Heart left ventricle (tissue), 16 donors: ENCODE measurements at regions not wholly inside any gene's neighbourhood (a gene's known extent, or its start where the extent isn't known, plus 50 kb on each side); places are given as distances from the start of the nearest gene placed in this dataset.

Source experiments
- ATAC-seq, 4 donors: fragments of 200-7000 bp; cut with Tn5 transposase; one replicate each; pipeline ENCODE4 v1.9.1; 2020 to 2022; ENCODE audit warnings: moderate library complexity in 4 of 4, mild to moderate bottlenecking in 3 of 4, moderate number of reproducible peaks in 1 of 4
- DNase-seq, 5 donors: peaks; one replicate each; pipeline ENCODE4 v3.0.0-alpha.2; 2020
- H3K27ac ChIP-seq, 12 donors: fragments of 200-600 bp; sonication (generic) in 4 of 12; one replicate each; pipeline versions ENCODE4 v1.5.0 to v1.8.0; 2016 to 2022; ENCODE audit warnings: mild to moderate bottlenecking in 2 of 12
- H3K27me3 ChIP-seq, 9 donors: fragments of 200-600 bp; sonication (generic) in 2 of 9; one replicate each; pipeline versions ENCODE4 v1.5.1 to v1.8.0; 2016 to 2022; ENCODE audit warnings: mild to moderate bottlenecking in 3 of 9
- H3K36me3 ChIP-seq, 9 donors: fragments of 200-600 bp; sonication (generic) in 2 of 9; one replicate each; pipeline versions ENCODE4 v1.5.0 to v1.8.0; 2018 to 2022; ENCODE audit warnings: mild to moderate bottlenecking in 2 of 9
- H3K4me1 ChIP-seq, 12 donors: fragments of 200-600 bp; sonication (generic) in 4 of 12; one replicate each; pipeline versions ENCODE4 v1.5.0 to v1.8.0; 2016 to 2022; ENCODE audit warnings: mild to moderate bottlenecking in 3 of 12
- H3K4me3 ChIP-seq, 12 donors: fragments of 200-600 bp; sonication (generic) in 4 of 12; one replicate each; pipeline versions ENCODE4 v1.5.0 to v1.8.0; 2017 to 2022; ENCODE audit warnings: mild to moderate bottlenecking in 9 of 12, moderate library complexity in 4 of 12
- H3K9me3 ChIP-seq, 12 donors: fragments of 200-600 bp; sonication (generic) in 4 of 12; one replicate each; pipeline versions ENCODE4 v1.5.0 to v1.8.0; 2016 to 2022; ENCODE audit warnings: mild to moderate bottlenecking in 1 of 12
- CTCF ChIP-seq, 12 donors: fragments of 200-600 bp; sonication (generic) in 4 of 12; IDR thresholded peaks; one replicate each; pipeline versions ENCODE4 v1.5.0 to v1.8.0; 2018 to 2022; ENCODE audit warnings: antibody characterized with exemption in 12 of 12, mild to moderate bottlenecking in 5 of 12
- POLR2A ChIP-seq, 2 donors: fragments of 450-650 bp; IDR thresholded peaks; one replicate each; pipeline ENCODE4 v1.6.1; 2017; ENCODE audit warnings: antibody characterized with exemption in 2 of 2, mild to moderate bottlenecking in 2 of 2, moderate library complexity in 2 of 2
- WGBS, 4 donors: extraction: QIAGEN DNeasy Blood & Tissue Kit in 2 of 4; methylation state at CpG; one replicate each; pipeline versions ENCODE4 v1.1.5 to v1.1.7; 2013 to 2018; 5-methylcytosine and 5-hydroxymethylcytosine counted together
- intact Hi-C, 10 donors: fragments of 100-400 bp; cut with DNase I; formaldehyde crosslinking; loops; one replicate each; pipeline versions ENCODE4 v1.11.1 to v1.14.2; 2022
- donor health status: ischemic (EF 13 %, LVEDD 7.1; RV severe dilation, severe dysfunction).
- donor health status: healthy with polysubstance abuse.
- donor health status: DM: no; HTN: yes; CAD: no.
- donor health status: DM: no; HTN: no; CAD: no.
- donor health status: ischemic (EF 25% LVEDD 6.9; RV normal size, moderate dysfunction).
- donor health status: ischemic (EF 25% LVEDD 5.7; RV mildly dilated, moderate dysfunction).
- donor health status: healthy.
- donor health status: DM: yes; HTN: yes; CAD: no.
- donor health status: ischemic (EF 35%, LVEDD 5.7; RV mildly dilated, moderate dysfunction).
- donor health status: nonischemic (EF 11% LVEDD 7.7; RV severe dilation, severe dysfunction).
- donor health status: DM: yes; HTN: yes; CAD: no.
- donor health status: PGD.
- donor health status: ischemic (EF 29% LVEDD 5.4; RV normal size, mild dysfunction).
- donor health status: nonischemic (EF 23%, LVEDD 6.1; RV moderate dilation, normal function).

GRCh38 chr18:66729442-66730239 is 125.8 kb upstream of the CDH19 start:
- ATAC-seq = peak; percentile 66 to 89 (median 86)
- no peak overlapping the region for H3K4me3 ChIP-seq
- TF ChIP-seq POLR2A (IDR thresholded peaks at IDR 0.05) = no peak
- TF ChIP-seq CTCF (IDR thresholded peaks at IDR 0.05) = no peak
- intact Hi-C loops = loop anchor here in 4 of 10 donors (10.0 kb wide), 2 partner anchors 45 to 125 kb away; partner anchors contain the start of gene CDH19 (in 3 of the 4)
- H3K36me3 ChIP-seq = no peaks in the 10 kb centered on the region
- WGBS, 4 donors = 53 to 64% (median 58%) methylated on average over 2 of the region's 2 CpGs
- peaks cover 0 to 3% (median 0%) of the 10 kb centered on the region in 12 donors for H3K9me3 ChIP-seq
- H3K27ac ChIP-seq = peak overlapping the region; percentile 3 to 79 (median 60)
- no peak for DNase-seq
- H3K4me1 ChIP-seq = peaks cover 0 to 11% (median 0%) of the 10 kb centered on the region in 12 donors
- H3K27me3 ChIP-seq = no peaks in the 10 kb centered on the region

- DNase-seq (peak in 2 of 5 donors; percentile 36 to 39), ATAC-seq (peak in 3 of 4 donors; percentile 4 to 40 (median 36))
- H3K4me3 ChIP-seq = no peak overlapping the region
- H3K9me3 ChIP-seq = peaks cover 0 to 3% (median 0%) of the 10 kb centered on the region in 12 donors
- intact Hi-C loops = loop anchor here in 2 of 10 donors (10.0 kb wide), 1 partner anchor 124 kb away; the partner anchor contains the start of gene CDH19 (in 2 of the 2)
- 66 to 78% (median 75%) methylated on average over 5 of the region's 5 CpGs for WGBS, 4 donors
- peaks cover 0 to 11% (median 0%) of the 10 kb centered on the region in 12 donors for H3K4me1 ChIP-seq
- no peaks in the 10 kb centered on the region for H3K27me3 ChIP-seq
- H3K36me3 ChIP-seq = no peaks in the 10 kb centered on the region
- no peak for TF ChIP-seq POLR2A (IDR thresholded peaks at IDR 0.05)
- TF ChIP-seq CTCF (IDR thresholded peaks at IDR 0.05) = no peak
- H3K27ac ChIP-seq = peak overlapping the region; percentile 3 to 79 (median 51)
Observed at GRCh38 chr18:66728951-66729350, 125.1 kb upstream of the CDH19 start.

GRCh38 chr18:66727991-66728390 is 124.1 kb upstream of the CDH19 start:
- DNase-seq (no peak), ATAC-seq (no peak)
- TF ChIP-seq POLR2A (IDR thresholded peaks at IDR 0.05) (no peak), CTCF (IDR thresholded peaks at IDR 0.05) (no peak)
- Histone ChIP-seq H3K4me1 (peaks cover 0 to 11% (median 0%) of the 10 kb centered on the region in 12 donors), H3K4me3 (no peak overlapping the region), H3K36me3 (no peaks in the 10 kb centered on the region), H3K9me3 (peaks cover 0 to 3% (median 0%) of the 10 kb centered on the region in 12 donors), H3K27ac (peak overlapping the region in 7 of 12 donors; percentile 2 to 72 (median 11)), H3K27me3 (no peaks in the 10 kb centered on the region)
- intact Hi-C loops = loop anchor here in 2 of 10 donors (10.0 kb wide), 1 partner anchor 123 kb away; the partner anchor contains the start of gene CDH19 (in 2 of the 2)
- 72 to 86% (median 80%) methylated on average over 1 of the region's 1 CpG for WGBS, 4 donors
